ENCODE measurements at regions not wholly inside any gene's neighbourhood (a gene's known extent, or its start where the extent isn't known, plus 50 kb on each side); places are given as distances from the start of the nearest gene placed in this dataset.
A peak's percentile ranks its signal among the peaks of the same experiment; 100 is the strongest.

DNA sequence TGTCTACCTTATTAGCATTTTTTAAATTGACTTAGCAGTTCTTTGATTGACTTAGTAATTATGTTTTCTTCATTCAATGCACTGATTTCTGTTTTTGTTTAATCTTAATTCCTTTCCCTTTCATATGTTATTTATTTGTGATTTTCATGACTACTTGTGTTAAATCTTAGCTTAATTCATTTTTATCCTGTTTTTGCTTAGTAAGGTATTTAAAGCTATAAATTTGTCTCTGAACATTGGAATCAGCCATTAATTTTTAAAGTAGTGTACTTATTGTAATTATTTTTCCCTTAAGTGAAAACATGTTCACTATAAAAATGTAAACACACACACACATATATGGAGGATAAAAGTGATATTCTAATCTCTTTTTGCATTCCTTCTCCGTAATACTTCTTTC lies 109.1 kb upstream of the DIPK2B start:
- no peak for DNase-seq (ENCODE audit: low spot score)

DNA sequence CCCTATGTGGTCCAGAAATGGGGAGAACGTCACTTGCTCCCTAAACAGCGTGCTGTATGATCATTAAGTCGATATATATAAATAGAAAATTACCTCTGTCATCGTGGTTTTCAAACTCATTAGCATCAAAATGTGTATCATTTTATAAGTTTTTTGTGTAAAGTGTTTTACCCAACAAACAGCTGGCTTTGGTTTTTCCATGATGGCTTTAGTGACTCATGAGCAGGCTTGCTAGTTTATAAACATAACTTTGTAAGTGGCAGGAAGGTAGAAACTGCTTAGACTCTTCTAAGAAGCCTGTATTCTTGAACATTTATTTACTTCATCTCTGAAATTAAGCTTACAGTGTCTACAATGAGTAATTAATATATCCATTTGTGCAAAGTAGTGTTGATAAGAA lies 108.4 kb upstream of the DIPK2B start:
- DNase-seq (ENCODE audit: low spot score): no peak

DNA sequence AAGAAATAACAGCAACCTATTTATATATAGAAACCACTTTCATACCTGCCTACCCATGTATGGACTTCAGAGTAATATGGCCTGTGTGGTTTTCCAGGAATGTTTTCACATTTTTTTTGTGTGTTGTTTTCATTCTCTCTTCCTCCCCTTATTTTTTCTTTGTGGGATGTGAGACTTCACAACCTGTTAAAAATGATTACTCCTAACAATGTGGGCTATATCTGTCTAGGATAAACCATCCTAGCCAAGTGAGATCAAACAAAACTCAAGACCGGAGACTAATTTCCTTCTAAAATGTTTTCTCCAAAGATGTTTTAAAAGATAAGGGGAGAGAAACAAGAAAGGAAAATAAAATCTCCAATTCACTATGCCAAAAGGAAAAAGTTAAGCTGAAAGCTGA lies 106.1 kb upstream of the DIPK2B start:
- DNase-seq (ENCODE audit: low spot score): no peak

DNA sequence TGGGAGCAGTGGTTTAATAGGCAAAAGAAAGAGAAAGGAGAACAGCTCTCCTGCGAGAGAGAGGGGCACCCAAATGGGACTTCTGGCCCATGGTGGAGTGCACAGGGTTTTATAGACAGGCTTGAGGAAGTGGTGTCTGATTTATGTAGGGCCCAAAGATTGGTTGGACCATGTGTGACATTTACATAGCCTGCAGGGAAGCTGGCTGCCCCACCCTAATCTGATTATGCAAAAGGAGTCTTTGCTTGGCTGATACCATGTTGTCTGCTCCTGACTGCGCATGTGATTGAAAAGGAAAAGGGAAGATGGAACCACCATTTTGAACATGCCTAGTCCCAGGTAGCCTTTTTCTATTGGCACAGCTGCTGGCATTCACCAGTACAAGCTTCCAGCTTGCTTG lies 100.0 kb upstream of the DIPK2B start:
- no peak for DNase-seq (ENCODE audit: low spot score)

DNA sequence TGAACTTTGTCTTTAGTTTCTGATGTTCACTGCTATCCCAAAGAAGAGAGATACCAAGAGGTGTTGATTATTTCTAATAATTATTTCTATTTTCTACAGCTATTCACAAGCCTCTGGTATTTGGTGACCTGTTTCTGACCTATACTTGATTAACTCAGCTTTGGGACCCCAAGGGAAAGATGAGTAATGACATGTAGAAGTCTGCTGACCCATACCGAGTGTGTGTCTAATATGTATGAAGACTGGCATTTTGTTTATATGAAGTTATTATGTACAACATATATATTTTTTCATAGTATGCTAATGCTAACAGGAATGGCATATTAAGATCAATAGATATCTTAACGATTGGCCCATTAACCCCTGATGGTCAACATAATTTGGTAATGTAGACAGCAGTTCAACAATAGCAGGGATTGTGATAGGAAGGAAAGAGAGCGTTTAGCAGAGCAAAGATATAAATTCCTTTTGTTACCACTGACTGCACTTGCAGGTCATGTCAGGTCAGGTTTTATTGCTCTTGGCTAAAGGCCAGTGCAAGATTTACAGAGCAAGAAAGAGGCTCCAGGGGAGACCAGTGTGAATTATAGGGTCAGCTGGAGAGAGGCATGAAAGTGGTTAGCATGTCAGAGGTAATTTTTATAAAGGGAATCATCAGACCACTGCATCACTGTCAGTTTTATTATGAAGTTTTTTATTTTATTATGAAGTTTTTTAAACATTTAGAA lies 94.7 kb upstream of the DIPK2B start:
- DNase-seq (ENCODE audit: low spot score): peak; percentile 54

DNA sequence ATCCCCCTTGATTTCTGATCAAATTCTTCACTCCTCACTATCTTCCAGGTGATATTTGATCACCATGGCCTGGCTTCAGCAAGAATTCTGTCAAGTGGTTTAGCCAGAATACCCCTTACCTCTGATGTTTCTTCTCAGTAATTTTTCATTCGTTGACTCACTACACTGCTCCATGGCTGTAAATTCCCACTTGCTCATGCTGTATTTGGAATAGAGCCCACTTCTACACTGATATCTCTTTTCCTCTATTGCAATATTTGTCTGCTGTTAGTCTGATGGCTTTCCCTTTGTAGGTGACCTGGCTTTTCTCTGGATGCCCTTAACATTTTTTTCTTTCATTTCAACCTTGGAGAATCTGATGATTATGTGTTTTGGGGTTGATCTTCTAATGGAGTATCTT lies 73.9 kb upstream of the DIPK2B start:
- DNase-seq (ENCODE audit: low spot score): no peak

DNA sequence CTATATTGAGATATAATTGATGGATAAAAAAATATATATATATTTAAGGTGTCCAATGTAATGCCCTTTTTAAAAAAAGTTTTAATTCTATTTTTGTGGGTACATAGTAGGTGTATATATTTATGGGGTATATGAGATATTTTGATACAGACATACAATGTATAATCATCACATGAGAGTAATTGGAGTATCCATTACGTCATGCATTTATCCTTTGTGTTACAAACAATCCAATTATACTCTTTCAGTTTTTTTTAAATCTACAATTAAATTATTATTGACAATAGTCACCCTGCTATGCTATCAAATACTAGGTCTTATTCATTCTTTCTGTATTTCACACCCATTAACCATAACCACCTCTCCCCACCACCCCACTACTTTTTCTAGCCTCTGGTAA lies 66.3 kb upstream of the DIPK2B start:
- no peak for DNase-seq (ENCODE audit: low spot score)

DNA sequence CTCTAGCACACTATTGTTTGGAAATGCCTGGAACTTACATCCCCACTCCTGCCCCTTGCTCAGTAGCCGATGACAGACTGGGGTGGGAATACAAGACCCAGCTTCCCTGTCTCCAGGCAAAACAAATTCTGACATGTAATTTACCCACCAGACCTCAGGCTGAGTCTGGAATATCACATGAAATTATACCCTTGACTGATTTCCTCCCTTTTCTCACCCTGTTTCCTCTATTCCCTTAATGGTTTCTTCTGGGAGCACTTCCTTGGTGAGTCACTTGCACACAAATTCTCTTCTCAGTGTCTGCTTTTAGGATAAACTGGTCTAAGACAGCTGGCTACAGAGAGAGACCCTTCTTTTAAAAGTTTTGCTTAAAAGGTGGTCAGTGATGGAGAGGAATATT lies 65.8 kb upstream of the DIPK2B start:
- DNase-seq (ENCODE audit: low spot score): no peak

DNA sequence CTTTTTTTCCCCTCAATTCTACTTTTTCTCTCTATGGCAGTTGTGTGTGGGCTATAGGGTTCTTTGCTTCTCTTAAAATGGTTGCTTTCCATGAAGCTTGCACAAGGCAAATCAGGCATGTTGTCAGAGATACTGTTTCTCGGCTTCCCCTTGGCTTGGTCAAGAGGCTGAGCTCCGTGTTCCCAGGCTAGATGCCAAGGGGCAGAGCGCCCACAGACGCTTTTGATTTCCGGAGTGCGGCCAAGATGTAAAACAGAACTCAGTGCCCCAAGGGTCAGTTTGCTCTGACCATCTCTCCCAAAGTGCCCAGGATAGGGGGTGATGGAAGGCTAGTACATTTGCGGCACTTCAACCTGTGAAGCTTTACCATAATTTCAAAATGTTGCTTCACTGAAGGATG lies 64.2 kb upstream of the DIPK2B start:
- DNase-seq (ENCODE audit: low spot score): no peak

DNA sequence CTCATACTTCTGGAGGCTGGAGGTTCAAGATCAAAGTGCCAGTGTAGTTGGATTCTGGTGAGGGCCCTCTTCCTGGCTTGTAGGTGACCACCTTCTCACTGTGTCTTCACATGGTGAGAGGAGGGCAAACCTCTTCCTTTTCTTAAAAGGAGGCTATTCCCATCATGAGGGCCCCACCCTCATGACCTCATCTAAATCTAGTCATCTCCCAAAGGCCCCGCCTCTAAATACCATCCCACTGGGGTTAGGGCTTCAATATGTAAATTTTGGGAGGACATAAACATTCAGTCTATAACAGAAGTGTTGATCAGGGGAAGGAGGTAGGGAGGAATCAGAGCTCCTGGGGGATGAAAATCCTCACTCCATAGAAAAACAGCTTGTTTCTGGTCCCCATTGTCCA lies 60.8 kb upstream of the DIPK2B start:
- no peak for DNase-seq (ENCODE audit: low spot score)

DNA sequence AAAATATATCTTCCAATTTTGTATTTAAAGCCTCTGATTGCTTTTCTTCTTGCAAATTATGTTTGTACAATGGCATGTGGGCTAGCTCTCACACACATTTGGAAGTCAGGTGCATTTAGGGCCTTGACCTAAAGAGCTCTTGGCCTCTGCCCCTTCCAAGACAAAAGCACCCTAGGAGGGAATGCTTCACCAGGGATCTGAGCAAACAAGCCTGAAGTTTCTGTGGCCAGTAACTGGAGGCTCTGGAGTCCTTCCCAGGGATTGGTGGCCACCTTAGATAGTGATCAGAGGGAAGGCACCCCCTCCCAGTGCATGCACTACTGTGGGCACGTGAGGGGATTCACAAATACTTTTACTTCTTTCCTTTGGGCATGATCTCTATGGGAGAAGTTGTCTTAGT lies 60.3 kb upstream of the DIPK2B start:
- no peak for DNase-seq (ENCODE audit: low spot score)

DNA sequence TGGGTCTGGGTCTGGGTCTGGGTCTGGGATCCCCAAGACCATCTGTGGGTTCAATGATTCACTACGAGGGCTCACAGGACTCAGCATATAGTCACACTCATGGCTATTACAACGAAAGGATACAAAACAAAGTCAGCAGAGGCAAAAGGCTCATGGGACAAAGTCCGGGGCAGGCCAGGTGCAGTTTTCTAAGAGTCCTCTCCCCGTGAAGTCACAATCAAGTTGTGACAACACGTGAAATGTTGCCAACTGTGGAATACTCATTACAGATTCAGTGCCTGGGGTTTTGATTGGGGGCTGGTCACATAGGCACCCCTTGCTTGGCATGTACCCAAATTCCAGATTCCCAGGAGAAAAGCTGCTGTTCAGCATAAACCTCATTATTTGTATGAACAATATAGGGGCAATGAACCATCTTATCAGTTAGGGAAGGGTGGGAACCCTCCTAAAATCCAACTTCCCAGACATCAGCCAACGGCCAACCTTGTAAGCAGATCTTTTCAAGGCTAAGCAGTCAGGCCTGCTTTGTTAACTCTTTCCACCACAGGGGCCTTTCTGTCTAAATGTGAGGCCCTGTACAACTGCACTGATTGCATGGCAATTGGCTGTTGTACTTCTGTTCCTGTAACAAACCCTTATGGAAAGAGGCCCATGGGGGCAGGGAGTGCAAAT lies 58.2 kb upstream of the DIPK2B start:
- no peak for DNase-seq (ENCODE audit: low spot score)

All from A172 (cell line).